ENCODE measurements at regions not wholly inside any gene's neighbourhood (a gene's known extent, or its start where the extent isn't known, plus 50 kb on each side); places are given as distances from the start of the nearest gene placed in this dataset.

- no peak for TF ChIP-seq CTCF (conservative IDR thresholded peaks at IDR 0.05)
- H3K27ac ChIP-seq, result no peak overlapping the region
Measured at GRCh38 chr5:66326276-66326675, 182.2 kb downstream of the SREK1 start.

- TF ChIP-seq CTCF (conservative IDR thresholded peaks at IDR 0.05), result no peak
- no peak overlapping the region for H3K27ac ChIP-seq
Measured at GRCh38 chr5:66327008-66327407, 182.9 kb downstream of the SREK1 start.

GRCh38 chr5:66329078-66329477, 185.0 kb downstream of the SREK1 start:
- no peak for TF ChIP-seq CTCF (conservative IDR thresholded peaks at IDR 0.05)
- no peak overlapping the region for H3K27ac ChIP-seq

- H3K27ac ChIP-seq, result no peak overlapping the region
- no peak for TF ChIP-seq CTCF (conservative IDR thresholded peaks at IDR 0.05)
Measured at GRCh38 chr5:66333192-66333591, 189.1 kb downstream of the SREK1 start.

GRCh38 chr5:66337626-66338226, 193.6 kb downstream of the SREK1 start:
- no peak for TF ChIP-seq CTCF (conservative IDR thresholded peaks at IDR 0.05)
- H3K27ac ChIP-seq, result no peak overlapping the region

GRCh38 chr5:66338828-66339227, 194.7 kb downstream of the SREK1 start:
- no peak overlapping the region for H3K27ac ChIP-seq
- no peak for TF ChIP-seq CTCF (conservative IDR thresholded peaks at IDR 0.05)

- TF ChIP-seq CTCF (conservative IDR thresholded peaks at IDR 0.05), result no peak
- no peak overlapping the region for H3K27ac ChIP-seq
Measured at GRCh38 chr5:66339896-66340295, 195.8 kb downstream of the SREK1 start.

Data from VCaP (cell line).